OCI-LY7 (cell line): ENCODE measurements at regions not wholly inside any gene's neighbourhood (a gene's known extent, or its start where the extent isn't known, plus 50 kb on each side); places are given as distances from the start of the nearest gene placed in this dataset.

ENCODE experiments used
- BruUV-seq: library from RNA; stranded (reverse); fragments of 400-500 nt; replicated peaks from 2 replicates; lab custom pipeline; 2021; lab: Mats Ljungman, UMichigan
- CTCF ChIA-PET: fragments of 300-600 bp; sonication (Branson Sonifier 250); formaldehyde crosslinking; loops from one replicate; lab custom pipeline; 2022; ENCODE audit warnings: antibody characterized with exemption; ENCODE audit not compliant: unreplicated experiment; lab: Charles Lee
- POLR2A ChIA-PET: fragments of 300-600 bp; sonication (Branson Sonifier 250); formaldehyde crosslinking; loops from one replicate; lab custom pipeline; 2022; ENCODE audit warnings: antibody characterized with exemption; lab: Charles Lee
- DNase-seq: peaks from one replicate; pipeline ENCODE4 v3.0.0-alpha.2; 2015; ENCODE audit warnings: low spot score
- H2AFZ ChIP-seq: fragments of 200-600 bp; sonication (generic), shearing (Covaris generic); 2 replicates; pipeline ENCODE4 v1.6.1; 2014; ENCODE audit warnings: mild to moderate bottlenecking, antibody characterized with exemption, low read length, moderate library complexity
- H3K27ac ChIP-seq: fragments of 200-600 bp; sonication (generic); 2 replicates; pipeline ENCODE4 v1.5.1; 2014; ENCODE audit warnings: mixed run types, low read depth, mild to moderate bottlenecking, moderate library complexity, low read length, inconsistent platforms; ENCODE audit not compliant: poor library complexity, severe bottlenecking
- H3K36me3 ChIP-seq: fragments of 200-600 bp; sonication (generic); 2 replicates; pipeline ENCODE4 v1.6.1; 2014; ENCODE audit warnings: mild to moderate bottlenecking, antibody characterized with exemption, low read length, moderate library complexity, mixed read lengths; ENCODE audit not compliant: insufficient read depth
- H3K4me1 ChIP-seq: fragments of 200-600 bp; sonication (generic); 2 replicates; pipeline ENCODE4 v1.5.1; 2014; ENCODE audit warnings: mild to moderate bottlenecking, low read length; ENCODE audit not compliant: insufficient read depth, poor library complexity, severe bottlenecking
- H3K4me2 ChIP-seq: fragments of 200-600 bp; sonication (generic); 2 replicates; pipeline ENCODE4 v1.6.1; 2014; ENCODE audit warnings: mild to moderate bottlenecking, low read length
- H3K4me3 ChIP-seq: fragments of 200-600 bp; sonication (generic); 2 replicates; pipeline ENCODE4 v1.5.1; 2014; ENCODE audit warnings: mild to moderate bottlenecking, low read depth, low read length; ENCODE audit not compliant: poor library complexity, severe bottlenecking
- H3K79me2 ChIP-seq: fragments of 200-600 bp; sonication (generic); 2 replicates; pipeline ENCODE4 v1.6.1; 2016; ENCODE audit warnings: low read depth, mild to moderate bottlenecking, low read length, moderate library complexity, mixed read lengths; ENCODE audit not compliant: insufficient read depth
- H3K9me2 ChIP-seq: fragments of 200-600 bp; sonication (generic); 2 replicates; pipeline ENCODE4 v1.6.1; 2016; ENCODE audit warnings: mild to moderate bottlenecking, low read length, mixed read lengths; ENCODE audit not compliant: insufficient read depth
- H3K9me3 ChIP-seq: fragments of 200-600 bp; sonication (generic); 2 replicates; pipeline ENCODE4 v1.6.1; 2014; ENCODE audit warnings: mild to moderate bottlenecking, mixed run types, low read length, mixed read lengths
- H4K20me1 ChIP-seq: fragments of 200-600 bp; sonication (generic); 2 replicates; pipeline ENCODE4 v1.6.1; 2014; ENCODE audit warnings: mild to moderate bottlenecking, antibody characterized with exemption, low read length, moderate library complexity, mixed read lengths; ENCODE audit not compliant: insufficient read depth
- EZH2phosphoT487 ChIP-seq: fragments of 200-600 bp; sonication (generic); IDR thresholded peaks from 2 replicates; pipeline ENCODE4 v1.6.1; 2018; ENCODE audit warnings: low read depth, borderline replicate concordance, mild to moderate bottlenecking, mixed run types, antibody characterized with exemption, low read length, moderate library complexity, mixed read lengths
- intact Hi-C: fragments of 100-400 bp; cut with micrococcal nuclease; formaldehyde crosslinking; loops from one replicate; pipeline ENCODE4 v1.10.0; 2022; ENCODE audit not compliant: unreplicated experiment
- TF ChIP-seq, protein P1 (sequence below): fragments of 200-600 bp; sonication (generic); conservative IDR thresholded peaks from 2 replicates; pipeline ENCODE4 v1.5.1; 2014; ENCODE audit warnings: mild to moderate bottlenecking, antibody characterized with exemption, low read length, moderate library complexity, mixed read lengths

DNA sequence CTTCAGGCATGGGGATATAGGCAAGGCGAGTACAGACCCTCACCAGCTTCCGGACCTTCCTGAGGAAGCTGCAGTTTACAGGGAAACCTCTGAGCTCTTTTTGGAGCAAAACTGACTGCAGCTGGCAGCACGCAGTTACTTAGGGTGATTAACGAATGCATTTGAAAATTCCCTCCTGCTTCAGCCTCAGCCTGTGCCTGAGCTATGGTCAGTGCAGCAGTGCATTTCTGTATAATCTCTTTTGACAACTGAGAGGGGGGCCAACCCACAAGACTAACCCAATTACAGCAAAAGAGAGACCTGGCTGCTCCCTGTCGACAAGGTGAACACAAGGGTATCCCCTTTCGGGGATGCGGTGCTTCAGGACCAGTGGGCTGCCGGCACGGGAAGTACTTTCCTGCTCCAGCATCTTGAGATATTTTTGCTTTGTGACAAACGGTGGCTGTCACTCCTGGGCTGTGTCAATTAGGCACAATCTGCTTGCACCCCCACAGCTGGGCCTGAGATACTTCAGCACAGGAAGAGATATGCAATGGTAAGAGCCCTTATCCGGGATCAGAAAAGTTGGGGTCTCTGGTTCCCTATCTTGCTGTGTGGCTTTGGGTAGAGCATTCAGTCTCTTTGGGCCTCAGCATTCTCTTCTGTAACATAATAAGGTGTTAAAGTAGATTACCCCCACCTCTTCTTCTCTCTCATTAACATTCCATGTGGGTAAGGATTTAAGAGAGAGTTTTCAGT, 141.0 kb downstream of the TMEM17 start:
- Histone ChIP-seq H3K36me3 (no peaks in the 10 kb centered on the region), H3K4me1 (peaks cover 34% of the 10 kb centered on the region), H3K79me2 (no peaks in the 10 kb centered on the region), H2AFZ (no peak overlapping the region), H3K4me2 (no peak overlapping the region), H3K9me3 (peaks cover 7% of the 10 kb centered on the region; the same call in 1 of the 2 replicates), H3K4me3 (no peak overlapping the region), H3K27ac (no peak overlapping the region), H3K9me2 (no peaks in the 10 kb centered on the region), H4K20me1 (no peaks in the 10 kb centered on the region)
- TF ChIP-seq, protein P1, sequence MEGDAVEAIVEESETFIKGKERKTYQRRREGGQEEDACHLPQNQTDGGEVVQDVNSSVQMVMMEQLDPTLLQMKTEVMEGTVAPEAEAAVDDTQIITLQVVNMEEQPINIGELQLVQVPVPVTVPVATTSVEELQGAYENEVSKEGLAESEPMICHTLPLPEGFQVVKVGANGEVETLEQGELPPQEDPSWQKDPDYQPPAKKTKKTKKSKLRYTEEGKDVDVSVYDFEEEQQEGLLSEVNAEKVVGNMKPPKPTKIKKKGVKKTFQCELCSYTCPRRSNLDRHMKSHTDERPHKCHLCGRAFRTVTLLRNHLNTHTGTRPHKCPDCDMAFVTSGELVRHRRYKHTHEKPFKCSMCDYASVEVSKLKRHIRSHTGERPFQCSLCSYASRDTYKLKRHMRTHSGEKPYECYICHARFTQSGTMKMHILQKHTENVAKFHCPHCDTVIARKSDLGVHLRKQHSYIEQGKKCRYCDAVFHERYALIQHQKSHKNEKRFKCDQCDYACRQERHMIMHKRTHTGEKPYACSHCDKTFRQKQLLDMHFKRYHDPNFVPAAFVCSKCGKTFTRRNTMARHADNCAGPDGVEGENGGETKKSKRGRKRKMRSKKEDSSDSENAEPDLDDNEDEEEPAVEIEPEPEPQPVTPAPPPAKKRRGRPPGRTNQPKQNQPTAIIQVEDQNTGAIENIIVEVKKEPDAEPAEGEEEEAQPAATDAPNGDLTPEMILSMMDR, result no peak
- TF ChIP-seq EZH2phosphoT487, result no peak
- POLR2A ChIA-PET, result interaction anchor here (0.5 to 0.7 kb wide), 2 partner anchors 663 to 1959 kb away, joined by 3 read pairs; no protein-coding TSS in a partner anchor
- DNase-seq, result no peak
- BruUV-seq, result no TSS peak
- intact Hi-C loops, result no loop called here
- CTCF ChIA-PET, result no interaction called here

DNA sequence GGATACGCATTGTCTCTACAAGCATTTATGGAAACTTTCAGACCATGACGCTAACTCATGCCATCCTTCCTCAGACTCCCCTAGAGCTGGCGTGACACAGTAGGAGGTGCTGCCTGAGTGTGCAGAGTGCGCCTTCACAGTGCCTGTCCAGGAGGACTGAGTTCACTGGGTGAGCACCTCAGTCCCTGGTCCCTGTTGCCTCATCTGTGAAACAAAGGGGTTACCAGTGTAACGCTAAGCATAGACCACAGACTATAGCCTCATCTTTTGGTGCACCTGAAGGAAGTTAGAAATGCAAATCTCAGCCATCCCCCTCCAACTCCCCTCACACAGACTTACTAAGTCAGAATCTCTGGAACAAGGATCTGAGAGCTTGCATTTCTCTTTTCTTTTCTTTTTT, 142.8 kb downstream of the TMEM17 start:
- H3K4me2 ChIP-seq, result peak overlapping the region; percentile 67
- intact Hi-C loops, result no loop called here
- ChIA-PET POLR2A (interaction anchor here (0.6 to 0.7 kb wide), 2 partner anchors 35 to 353 kb away, joined by 3 read pairs; no protein-coding TSS in a partner anchor), CTCF (no interaction called here)
- no peaks in the 10 kb centered on the region for H4K20me1 ChIP-seq
- H3K4me1 ChIP-seq, result peaks cover 34% of the 10 kb centered on the region
- peak overlapping the region; percentile 33 for H3K4me3 ChIP-seq
- no TSS peak for BruUV-seq
- H3K79me2 ChIP-seq, result no peaks in the 10 kb centered on the region
- peaks cover 7% of the 10 kb centered on the region; the same call in 1 of the 2 replicates for H3K9me3 ChIP-seq
- peak overlapping the region; percentile 74 for H3K27ac ChIP-seq
- TF ChIP-seq EZH2phosphoT487, result no peak
- TF ChIP-seq, protein P1, result no peak
- DNase-seq, result peak; percentile 85
- no peaks in the 10 kb centered on the region for H3K36me3 ChIP-seq
- no peaks in the 10 kb centered on the region for H3K9me2 ChIP-seq
- peak overlapping the region; percentile 89 for H2AFZ ChIP-seq

DNA sequence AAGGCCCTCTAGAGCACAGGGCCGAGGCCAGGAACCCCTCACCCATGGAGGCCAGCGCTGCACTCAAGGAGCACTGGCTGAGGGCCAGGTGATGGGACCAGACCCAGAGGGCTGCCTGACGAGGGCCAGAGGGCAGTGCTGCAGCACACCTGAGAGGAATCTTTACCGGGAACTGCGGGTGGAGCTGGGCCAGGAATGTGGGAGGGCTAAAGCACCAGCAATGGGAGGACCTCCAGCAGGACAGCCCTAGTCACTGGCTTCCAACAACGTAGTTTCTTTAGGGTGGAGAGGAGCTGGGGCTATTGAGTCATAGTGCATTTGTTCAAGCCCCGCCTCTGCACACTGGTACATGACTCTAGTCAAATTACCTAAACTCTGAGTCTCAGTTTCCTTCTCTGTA, 143.4 kb downstream of the TMEM17 start:
- intact Hi-C loops, result no loop called here
- peak overlapping the region; percentile 33 for H3K4me3 ChIP-seq
- BruUV-seq, result no TSS peak
- no peaks in the 10 kb centered on the region for H3K9me2 ChIP-seq
- peaks cover 34% of the 10 kb centered on the region for H3K4me1 ChIP-seq
- CTCF ChIA-PET, result no interaction called here
- H2AFZ ChIP-seq, result peak overlapping the region; percentile 89; the same call in 1 of the 2 replicates
- H3K36me3 ChIP-seq, result no peaks in the 10 kb centered on the region
- H3K79me2 ChIP-seq, result no peaks in the 10 kb centered on the region
- H3K9me3 ChIP-seq, result peaks cover 7% of the 10 kb centered on the region; the same call in 1 of the 2 replicates
- POLR2A ChIA-PET, result no interaction called here
- H3K4me2 ChIP-seq, result peak overlapping the region; percentile 67
- no peak for DNase-seq
- no peak for TF ChIP-seq EZH2phosphoT487
- TF ChIP-seq, protein P1, result no peak
- no peaks in the 10 kb centered on the region for H4K20me1 ChIP-seq
- peak overlapping the region; percentile 74 for H3K27ac ChIP-seq
